Lower leg skin (tissue), 4 donors: ENCODE measurements at regions not wholly inside any gene's neighbourhood (a gene's known extent, or its start where the extent isn't known, plus 50 kb on each side); places are given as distances from the start of the nearest gene placed in this dataset.

Experiments used
- DNase-seq, 2 donors: peaks; one replicate each; pipeline ENCODE4 v3.0.0-alpha.2; 2019; ENCODE audit warnings: low spot score in 2 of 2
- H3K4me3 ChIP-seq: fragments of 200-600 bp; sonication (generic); 2 replicates; pipeline ENCODE4 v1.5.1; 2017; ENCODE audit warnings: mild to moderate bottlenecking, low read depth; ENCODE audit not compliant: poor library complexity, severe bottlenecking
- POLR2A ChIP-seq, 2 donors: fragments of 450-650 bp; IDR thresholded peaks; one replicate each; pipeline ENCODE4 v1.6.1; 2016 to 2017; ENCODE audit warnings: antibody characterized with exemption in 2 of 2, mild to moderate bottlenecking in 1 of 2, moderate library complexity in 1 of 2
- WGBS, 2 donors: methylation state at CpG; one replicate each; pipeline ENCODE4 v1.1.5; 2018; 5-methylcytosine and 5-hydroxymethylcytosine counted together
- intact Hi-C: fragments of 100-400 bp; cut with DNase I; formaldehyde crosslinking; loops from one replicate; pipeline ENCODE4 v1.15.0; 2023; ENCODE audit warnings: low total_unique reads
- TF ChIP-seq, protein P1 (sequence below), 3 donors: fragments of 450-650 bp; IDR thresholded peaks; one replicate each; pipeline ENCODE4 v1.5.1; 2016; ENCODE audit warnings: antibody characterized with exemption in 3 of 3, mild to moderate bottlenecking in 3 of 3, moderate library complexity in 2 of 3

DNA sequence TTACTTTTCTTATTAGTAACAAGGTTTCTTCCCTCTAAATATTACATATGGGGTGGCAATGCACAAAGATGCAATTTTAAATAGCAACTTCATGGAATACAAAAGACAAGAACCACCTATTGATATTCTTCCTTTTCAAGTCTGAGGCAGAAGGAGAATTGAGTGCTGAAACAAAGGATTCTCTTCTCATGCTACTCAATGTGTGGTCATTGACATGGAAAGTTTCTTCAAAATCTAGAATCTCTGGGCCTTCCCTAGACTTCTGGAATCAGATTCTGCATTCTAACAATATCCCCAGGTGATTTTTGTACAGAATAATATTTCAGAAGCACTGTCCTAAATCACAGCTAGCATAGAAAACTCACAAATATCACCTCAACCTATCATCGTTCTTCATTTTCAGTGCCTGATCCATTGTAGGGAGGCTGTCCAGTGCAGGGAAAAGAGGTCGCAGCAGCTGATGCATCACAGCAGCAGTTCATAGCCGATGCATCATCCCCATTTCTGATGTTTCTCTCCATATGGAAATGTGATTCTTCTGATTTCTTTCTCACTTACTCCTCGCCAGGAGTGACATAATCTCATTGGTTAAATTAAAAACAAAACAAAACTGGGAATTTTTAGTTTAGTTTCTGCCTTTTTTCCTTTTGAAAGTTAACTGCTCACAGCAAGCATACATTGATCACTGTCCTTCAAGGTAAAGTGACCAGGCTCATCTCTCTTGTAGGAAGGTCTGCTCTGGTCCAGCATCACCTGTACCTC, 139.5 kb upstream of the FAM83B start:
- intact Hi-C loops: no loop called here
- WGBS, 2 donors: 58 to 76% methylated on average over 4 of the region's 4 CpGs
- DNase-seq: no peak
- TF ChIP-seq, protein P1, sequence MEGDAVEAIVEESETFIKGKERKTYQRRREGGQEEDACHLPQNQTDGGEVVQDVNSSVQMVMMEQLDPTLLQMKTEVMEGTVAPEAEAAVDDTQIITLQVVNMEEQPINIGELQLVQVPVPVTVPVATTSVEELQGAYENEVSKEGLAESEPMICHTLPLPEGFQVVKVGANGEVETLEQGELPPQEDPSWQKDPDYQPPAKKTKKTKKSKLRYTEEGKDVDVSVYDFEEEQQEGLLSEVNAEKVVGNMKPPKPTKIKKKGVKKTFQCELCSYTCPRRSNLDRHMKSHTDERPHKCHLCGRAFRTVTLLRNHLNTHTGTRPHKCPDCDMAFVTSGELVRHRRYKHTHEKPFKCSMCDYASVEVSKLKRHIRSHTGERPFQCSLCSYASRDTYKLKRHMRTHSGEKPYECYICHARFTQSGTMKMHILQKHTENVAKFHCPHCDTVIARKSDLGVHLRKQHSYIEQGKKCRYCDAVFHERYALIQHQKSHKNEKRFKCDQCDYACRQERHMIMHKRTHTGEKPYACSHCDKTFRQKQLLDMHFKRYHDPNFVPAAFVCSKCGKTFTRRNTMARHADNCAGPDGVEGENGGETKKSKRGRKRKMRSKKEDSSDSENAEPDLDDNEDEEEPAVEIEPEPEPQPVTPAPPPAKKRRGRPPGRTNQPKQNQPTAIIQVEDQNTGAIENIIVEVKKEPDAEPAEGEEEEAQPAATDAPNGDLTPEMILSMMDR (IDR thresholded peaks at IDR 0.05): no peak
- TF ChIP-seq POLR2A (IDR thresholded peaks at IDR 0.05): no peak
- H3K4me3 ChIP-seq: no peak overlapping the region

DNA sequence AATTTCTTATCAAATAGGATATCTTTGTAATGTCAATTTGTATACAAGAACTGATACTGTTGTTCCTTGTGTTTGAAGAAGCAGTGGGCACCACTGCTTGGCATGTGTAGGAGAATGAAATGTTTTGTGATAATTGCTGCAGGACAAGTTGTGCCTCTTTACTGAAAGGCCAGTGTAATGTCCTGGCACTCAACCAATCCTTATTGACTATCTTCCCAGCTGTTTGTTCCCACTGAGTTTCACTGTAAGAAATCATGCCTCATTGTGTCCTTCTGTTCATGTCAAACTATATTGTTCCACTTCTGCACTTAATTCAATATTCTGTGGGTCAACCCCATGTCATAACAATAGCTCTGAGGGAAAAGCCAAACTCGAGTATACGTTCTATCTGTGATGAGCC, 136.1 kb upstream of the FAM83B start:
- intact Hi-C loops: no loop called here

DNA sequence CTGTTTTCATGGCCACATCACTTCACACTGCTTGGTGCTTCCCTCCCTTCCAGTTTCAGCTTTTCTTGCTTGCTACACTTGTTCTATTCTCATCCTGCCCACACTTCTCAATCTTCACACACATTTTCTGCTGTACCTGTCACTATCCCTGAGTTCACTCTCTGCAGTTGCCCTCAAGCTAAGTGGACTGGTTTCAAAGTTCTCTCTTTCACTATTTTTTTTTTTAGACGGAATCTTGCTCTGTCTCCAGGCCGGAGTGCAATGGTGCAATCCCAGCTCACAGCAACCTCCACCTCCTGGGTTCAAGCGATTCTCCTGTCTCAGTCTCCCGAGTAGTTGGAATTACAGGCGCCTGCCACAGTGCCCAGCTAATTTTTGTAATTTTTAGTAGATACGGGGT, 130.6 kb upstream of the FAM83B start:
- intact Hi-C loops: no loop called here
- no peak for DNase-seq
- TF ChIP-seq, protein P1 (IDR thresholded peaks at IDR 0.05): no peak
- no peak for TF ChIP-seq POLR2A (IDR thresholded peaks at IDR 0.05)
- H3K4me3 ChIP-seq: no peak overlapping the region
- WGBS, 2 donors: 78 to 80% methylated on average over 6 of the region's 6 CpGs

More for the DNA sequence above, 136.1 kb upstream of the FAM83B start:
- WGBS, 2 donors: 42 to 49% methylated on average over 2 of the region's 2 CpGs
- DNase-seq: no peak
- H3K4me3 ChIP-seq: no peak overlapping the region
- TF ChIP-seq, protein P1 (IDR thresholded peaks at IDR 0.05): no peak
- no peak for TF ChIP-seq POLR2A (IDR thresholded peaks at IDR 0.05)

DNA sequence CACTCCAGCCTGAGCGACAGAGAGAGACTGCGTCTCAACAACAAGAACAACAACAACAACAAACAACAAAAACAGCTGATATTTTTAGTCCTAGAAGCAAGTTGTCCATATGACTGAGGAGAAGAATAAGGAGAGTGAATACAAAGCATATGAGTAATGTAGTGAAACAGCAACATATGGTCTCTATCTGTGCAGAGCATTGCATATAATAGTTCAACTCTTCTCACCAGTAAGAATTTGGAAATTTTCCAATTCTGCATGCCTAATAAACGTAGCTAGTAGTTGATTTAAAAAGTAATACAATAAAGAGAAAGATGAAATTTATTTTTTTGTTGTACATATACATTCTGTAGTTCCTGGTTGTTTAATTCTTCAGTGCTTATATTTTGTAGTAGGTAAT, 129.7 kb upstream of the FAM83B start:
- no peak for DNase-seq
- WGBS, 2 donors: 60 to 62% methylated on average over 3 of the region's 3 CpGs
- H3K4me3 ChIP-seq: no peak overlapping the region
- TF ChIP-seq POLR2A (IDR thresholded peaks at IDR 0.05): no peak
- TF ChIP-seq, protein P1 (IDR thresholded peaks at IDR 0.05): no peak
- intact Hi-C loops: no loop called here

DNA sequence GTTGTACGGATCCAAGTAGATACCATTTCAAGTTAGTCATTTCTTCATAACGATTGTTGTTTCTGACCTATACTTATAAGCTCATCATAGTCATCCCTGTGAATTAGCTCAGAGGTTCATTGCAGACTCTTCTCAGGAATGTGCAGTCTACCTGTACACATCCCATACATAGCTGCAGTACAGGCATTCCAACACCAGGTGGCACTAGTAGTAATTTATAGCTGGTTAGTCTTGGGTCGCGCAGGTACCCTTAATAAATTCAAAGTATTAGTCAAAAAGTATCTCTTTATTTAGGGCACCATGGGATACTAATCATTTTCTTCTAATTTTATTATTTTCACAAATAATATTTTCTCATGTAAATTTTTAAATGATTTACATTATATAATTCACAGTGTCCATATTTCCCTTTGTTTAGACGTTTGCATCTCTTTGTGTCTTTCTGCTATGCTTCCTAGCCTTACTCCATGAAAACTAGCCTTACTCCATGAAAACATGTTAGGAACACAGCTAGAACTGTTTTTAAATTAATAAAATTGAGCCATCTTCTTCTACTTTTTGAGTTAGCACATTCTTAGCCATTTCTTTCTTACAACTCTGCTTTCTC, 128.6 kb upstream of the FAM83B start:
- TF ChIP-seq POLR2A (IDR thresholded peaks at IDR 0.05): no peak
- TF ChIP-seq, protein P1 (IDR thresholded peaks at IDR 0.05): peak in 1 of 3 donors; percentile 16
- intact Hi-C loops: no loop called here
- H3K4me3 ChIP-seq: no peak overlapping the region
- 46 to 51% methylated on average over 5 of the region's 5 CpGs for whole genome bisulfite sequencing, 2 donors
- DNase-seq: peak; percentile 77 to 86
